PC-9 (cell line): ENCODE measurements at regions not wholly inside any gene's neighbourhood (a gene's known extent, or its start where the extent isn't known, plus 50 kb on each side); places are given as distances from the start of the nearest gene placed in this dataset.
A peak's percentile ranks its signal among the peaks of the same experiment; 100 is the strongest.

Experiments
- BruUV-seq: library from RNA; stranded (reverse); fragments of 400-500 nt; replicated peaks from 2 replicates; lab custom pipeline; 2021; lab: Mats Ljungman, UMichigan
- CTCF ChIA-PET: fragments of 300-600 bp; sonication (Branson Sonifier 250); formaldehyde crosslinking; loops from one replicate; lab custom pipeline; 2022; ENCODE audit warnings: antibody characterized with exemption; lab: Charles Lee
- POLR2A ChIA-PET: fragments of 300-600 bp; sonication (Branson Sonifier 250); formaldehyde crosslinking; loops from one replicate; lab custom pipeline; 2022; ENCODE audit warnings: antibody characterized with exemption; ENCODE audit not compliant: unreplicated experiment; lab: Charles Lee
- DNase-seq, 2 experiments: peaks; one replicate each; pipeline versions ENCODE4 v3.0.0 to v3.0.0-alpha.2; 2015 to 2022; ENCODE audit warnings: mixed read lengths in 1 of 2
- H2AFZ ChIP-seq: fragments of 200-600 bp; sonication (generic); 2 replicates; pipeline ENCODE4 v1.8.1; 2017; ENCODE audit warnings: antibody characterized with exemption
- H3F3A ChIP-seq: fragments of 200-600 bp; sonication (generic); 2 replicates; pipeline ENCODE4 v1.8.1; 2017; ENCODE audit warnings: antibody characterized with exemption, mild to moderate bottlenecking, low read depth; ENCODE audit not compliant: insufficient read depth
- H3K27ac ChIP-seq: fragments of 200-600 bp; sonication (generic); 2 replicates; pipeline ENCODE4 v1.6.1; 2016; ENCODE audit warnings: mixed run types
- H3K27me3 ChIP-seq: fragments of 200-600 bp; sonication (generic); 2 replicates; pipeline ENCODE4 v1.6.1; 2016; ENCODE audit warnings: low read depth, mixed run types; ENCODE audit not compliant: insufficient read depth
- H3K36me3 ChIP-seq: fragments of 200-600 bp; sonication (generic); 2 replicates; pipeline ENCODE4 v1.6.1; 2016; ENCODE audit warnings: low read depth, mixed run types
- H3K4me1 ChIP-seq: fragments of 200-600 bp; sonication (generic); replicated peaks from 2 replicates; pipeline ENCODE4 v1.6.1; 2016; ENCODE audit warnings: mixed run types; ENCODE audit not compliant: insufficient read depth
- H3K4me2 ChIP-seq: fragments of 200-600 bp; sonication (generic); 2 replicates; pipeline ENCODE4 v1.6.1; 2017; ENCODE audit warnings: mixed run types
- H3K4me3 ChIP-seq: fragments of 200-600 bp; sonication (generic); 2 replicates; pipeline ENCODE4 v1.6.1; 2016; ENCODE audit warnings: mixed run types
- H3K79me2 ChIP-seq: fragments of 200-600 bp; sonication (generic); 2 replicates; pipeline ENCODE4 v1.6.1; 2017; ENCODE audit warnings: low read depth, mixed run types
- H3K9me2 ChIP-seq: fragments of 200-600 bp; sonication (generic); 2 replicates; pipeline ENCODE4 v1.8.1; 2017; ENCODE audit warnings: mild to moderate bottlenecking; ENCODE audit not compliant: insufficient read depth
- H3K9me3 ChIP-seq: fragments of 200-600 bp; sonication (generic); 2 replicates; pipeline ENCODE4 v1.8.1; 2016; ENCODE audit warnings: low read depth; ENCODE audit not compliant: insufficient read depth
- H4K20me1 ChIP-seq: fragments of 200-600 bp; sonication (generic); 2 replicates; pipeline ENCODE4 v1.8.1; 2017; ENCODE audit not compliant: insufficient read depth
- CTCF ChIP-seq: fragments of 200-600 bp; sonication (generic); conservative IDR thresholded peaks from 2 replicates; pipeline ENCODE4 v1.6.1; 2017; ENCODE audit warnings: mixed run types, antibody characterized with exemption, mild to moderate bottlenecking, moderate library complexity
- EZH2 ChIP-seq: fragments of 200-600 bp; sonication (generic); IDR thresholded peaks from 2 replicates; pipeline ENCODE4 v1.8.0; 2017; ENCODE audit warnings: antibody characterized with exemption, low read depth
- intact Hi-C: fragments of 100-400 bp; cut with micrococcal nuclease; formaldehyde crosslinking; loops from one replicate; pipeline ENCODE4 v1.10.0; 2022; ENCODE audit not compliant: unreplicated experiment

DNA sequence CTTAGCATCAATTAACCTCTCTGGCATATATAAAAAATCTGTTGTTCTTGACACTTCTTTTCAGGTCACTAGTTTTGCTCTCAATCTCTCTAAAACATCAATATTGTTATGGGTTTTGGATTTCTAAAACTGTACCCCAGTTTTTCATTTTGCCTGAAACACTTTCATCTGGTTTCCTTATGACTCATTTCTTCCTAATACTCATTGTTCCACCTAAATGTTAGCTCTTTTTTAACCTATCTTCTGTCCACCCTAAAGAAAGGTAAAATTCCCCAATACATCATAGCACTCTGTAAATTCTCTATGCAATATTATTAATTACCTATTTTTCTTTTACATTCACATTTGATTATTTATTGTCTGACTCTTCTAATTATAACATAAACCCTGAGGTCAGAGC is 575.5 kb upstream of the NDST4 start:
- Histone ChIP-seq H3K27ac (no peak overlapping the region), H3K27me3 (no peaks in the 10 kb centered on the region), H3K79me2 (no peaks in the 10 kb centered on the region), H3K9me3 (peaks cover 5% of the 10 kb centered on the region; the same call in 1 of the 2 replicates), H3K9me2 (no peaks in the 10 kb centered on the region), H3K4me3 (no peak overlapping the region), H3K4me2 (no peak overlapping the region), H4K20me1 (no peaks in the 10 kb centered on the region), H3K4me1 (peaks cover 7% of the 10 kb centered on the region), H3F3A (no peaks in the 10 kb centered on the region), H2AFZ (no peak overlapping the region), H3K36me3 (no peaks in the 10 kb centered on the region)
- BruUV-seq, result no TSS peak
- no peak for TF ChIP-seq CTCF
- TF ChIP-seq EZH2, result no peak
- CTCF ChIA-PET, result no interaction called here
- POLR2A ChIA-PET, result no interaction called here
- intact Hi-C loops, result no loop called here
- no peak for DNase-seq

DNA sequence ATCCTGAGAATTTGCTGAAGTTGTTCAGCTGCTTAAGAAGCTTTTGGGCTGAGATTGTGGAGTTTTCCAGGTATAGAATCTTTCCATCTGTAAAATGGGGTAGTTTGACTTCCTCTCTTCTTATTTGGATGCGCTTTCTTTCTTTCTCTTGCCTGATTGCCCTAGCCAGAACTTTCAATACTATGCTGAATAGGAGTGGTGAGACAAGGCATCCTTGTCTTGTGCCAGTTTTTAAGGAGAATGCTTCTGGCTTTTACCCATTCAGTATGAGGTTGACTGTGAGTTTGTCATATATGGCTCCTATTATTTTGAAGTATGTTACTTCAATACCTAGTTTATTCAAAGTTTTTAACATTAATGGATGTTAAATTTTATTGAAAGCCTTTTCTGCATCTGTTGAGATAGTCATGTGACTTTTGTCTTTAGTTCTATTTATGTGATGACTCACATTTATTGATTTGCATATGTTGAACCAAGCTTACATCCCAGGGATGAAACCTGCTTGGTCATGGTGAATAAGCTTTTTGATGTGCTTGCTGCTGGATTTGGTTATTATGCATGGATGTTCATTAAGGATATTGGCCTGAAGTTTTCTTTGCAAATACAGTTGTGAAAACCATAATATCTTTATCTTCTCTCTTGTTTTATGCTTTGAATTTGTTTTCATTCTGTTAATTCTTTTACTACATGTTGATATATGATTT is 573.8 kb upstream of the NDST4 start:
- no peaks in the 10 kb centered on the region for H4K20me1 ChIP-seq
- H3K4me1 ChIP-seq, result peaks cover 7% of the 10 kb centered on the region
- intact Hi-C loops, result no loop called here
- no peaks in the 10 kb centered on the region for H3F3A ChIP-seq
- no peaks in the 10 kb centered on the region for H3K79me2 ChIP-seq
- peak in 1 of 2 experiments; percentile 38 for DNase-seq
- no peak overlapping the region for H3K4me3 ChIP-seq
- CTCF ChIA-PET, result no interaction called here
- no peaks in the 10 kb centered on the region for H3K9me2 ChIP-seq
- no peak overlapping the region for H3K4me2 ChIP-seq
- H3K9me3 ChIP-seq, result peaks cover 5% of the 10 kb centered on the region; the same call in 1 of the 2 replicates
- no peak overlapping the region for H2AFZ ChIP-seq
- no peaks in the 10 kb centered on the region for H3K27me3 ChIP-seq
- POLR2A ChIA-PET, result no interaction called here
- BruUV-seq, result no TSS peak
- TF ChIP-seq EZH2 (no peak), CTCF (no peak)
- no peaks in the 10 kb centered on the region for H3K36me3 ChIP-seq
- H3K27ac ChIP-seq, result peak overlapping the region; percentile 76

- H3K27ac ChIP-seq, result no peak overlapping the region
- no peaks in the 10 kb centered on the region for H3K79me2 ChIP-seq
Measured at GRCh38 chr4:115678425-115678941, 565.1 kb upstream of the NDST4 start.

More at GRCh38 chr4:115678425-115678941, 565.1 kb upstream of the NDST4 start:
- intact Hi-C loops, result no loop called here
- Histone ChIP-seq H3K36me3 (no peaks in the 10 kb centered on the region), H3K27me3 (no peaks in the 10 kb centered on the region), H3F3A (no peaks in the 10 kb centered on the region), H3K9me2 (no peaks in the 10 kb centered on the region), H3K4me3 (no peak overlapping the region), H2AFZ (no peak overlapping the region), H3K4me2 (no peak overlapping the region), H4K20me1 (no peaks in the 10 kb centered on the region), H3K9me3 (no peaks in the 10 kb centered on the region), H3K4me1 (no peaks in the 10 kb centered on the region)
- BruUV-seq, result no TSS peak
- ChIA-PET CTCF (no interaction called here), POLR2A (no interaction called here)
- TF ChIP-seq CTCF (no peak), EZH2 (no peak)
- no peak for DNase-seq
